VCaP (cell line): ENCODE measurements at regions not wholly inside any gene's neighbourhood (a gene's known extent, or its start where the extent isn't known, plus 50 kb on each side); places are given as distances from the start of the nearest gene placed in this dataset.
"Not testable (repeated sequence)": the region's sequence is repeated elsewhere in the genome, so short reads cannot be mapped to it uniquely, and the experiment has no call there.

ENCODE experiments used
- H3K27ac ChIP-seq: fragments of 450-650 bp; 2 replicates; pipeline ENCODE4 v1.5.1; 2017
- TF ChIP-seq, protein P1 (sequence below): fragments of 450-650 bp; conservative IDR thresholded peaks from 2 replicates; pipeline ENCODE4 v1.5.1; 2017; ENCODE audit warnings: mild to moderate bottlenecking, moderate library complexity

- H3K27ac ChIP-seq = no peak overlapping the region
- TF ChIP-seq, protein P1, sequence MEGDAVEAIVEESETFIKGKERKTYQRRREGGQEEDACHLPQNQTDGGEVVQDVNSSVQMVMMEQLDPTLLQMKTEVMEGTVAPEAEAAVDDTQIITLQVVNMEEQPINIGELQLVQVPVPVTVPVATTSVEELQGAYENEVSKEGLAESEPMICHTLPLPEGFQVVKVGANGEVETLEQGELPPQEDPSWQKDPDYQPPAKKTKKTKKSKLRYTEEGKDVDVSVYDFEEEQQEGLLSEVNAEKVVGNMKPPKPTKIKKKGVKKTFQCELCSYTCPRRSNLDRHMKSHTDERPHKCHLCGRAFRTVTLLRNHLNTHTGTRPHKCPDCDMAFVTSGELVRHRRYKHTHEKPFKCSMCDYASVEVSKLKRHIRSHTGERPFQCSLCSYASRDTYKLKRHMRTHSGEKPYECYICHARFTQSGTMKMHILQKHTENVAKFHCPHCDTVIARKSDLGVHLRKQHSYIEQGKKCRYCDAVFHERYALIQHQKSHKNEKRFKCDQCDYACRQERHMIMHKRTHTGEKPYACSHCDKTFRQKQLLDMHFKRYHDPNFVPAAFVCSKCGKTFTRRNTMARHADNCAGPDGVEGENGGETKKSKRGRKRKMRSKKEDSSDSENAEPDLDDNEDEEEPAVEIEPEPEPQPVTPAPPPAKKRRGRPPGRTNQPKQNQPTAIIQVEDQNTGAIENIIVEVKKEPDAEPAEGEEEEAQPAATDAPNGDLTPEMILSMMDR = no peak
Measured at GRCh38 chr15:38844736-38845135, 280.1 kb upstream of the RASGRP1 start.

- no peak overlapping the region for H3K27ac ChIP-seq
- TF ChIP-seq, protein P1 = no peak
Measured at GRCh38 chr15:38846346-38846745, 281.7 kb upstream of the RASGRP1 start.

DNA sequence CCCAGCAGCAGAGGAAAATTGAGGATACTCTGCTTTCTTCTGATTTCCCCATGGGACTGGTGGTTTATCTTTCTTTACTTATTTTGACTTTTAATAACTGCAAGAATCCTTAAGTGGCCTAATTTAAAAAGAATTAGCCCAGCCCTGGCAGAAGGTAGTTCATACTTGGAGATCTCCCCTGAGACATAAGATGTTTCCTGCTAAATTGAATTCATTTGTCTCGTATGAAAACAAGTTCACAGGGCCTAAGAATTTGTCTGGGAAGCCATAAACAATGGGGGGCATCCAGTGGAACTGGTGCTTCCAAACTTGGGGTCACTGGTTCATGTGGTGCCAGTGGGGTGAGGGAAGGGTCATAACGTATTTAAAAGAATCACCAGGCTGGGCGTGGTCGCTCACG, 283.1 kb upstream of the RASGRP1 start:
- no peak overlapping the region for H3K27ac ChIP-seq
- TF ChIP-seq, protein P1 = no peak

DNA sequence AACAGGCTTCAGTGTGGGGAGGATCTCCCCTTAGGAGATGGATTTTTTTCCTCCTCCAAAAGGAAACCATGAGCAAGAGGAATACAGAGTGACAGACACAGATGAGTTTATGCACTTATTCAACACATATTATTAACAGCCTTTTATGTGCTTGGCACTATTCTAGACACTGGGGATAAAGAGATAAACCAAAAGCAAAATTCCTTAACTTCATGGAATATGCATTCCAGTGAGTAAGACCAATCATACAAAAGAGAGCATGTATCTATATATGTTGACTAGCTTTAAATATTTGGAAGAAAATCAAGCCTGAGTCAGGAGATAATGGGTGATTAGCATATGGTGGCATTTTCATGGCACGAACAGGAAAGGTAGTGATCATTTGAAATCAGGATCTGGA, 284.4 kb upstream of the RASGRP1 start:
- H3K27ac ChIP-seq = no peak overlapping the region

GRCh38 chr15:38852188-38852587, 287.6 kb upstream of the RASGRP1 start:
- not testable (repeated sequence) for H3K27ac ChIP-seq

More for the DNA sequence above, 284.4 kb upstream of the RASGRP1 start:
- TF ChIP-seq, protein P1 = no peak

- no peak overlapping the region for H3K27ac ChIP-seq
- TF ChIP-seq, protein P1 = no peak; the same call in 1 of the 2 replicates
Measured at GRCh38 chr15:38853608-38854007, 289.0 kb upstream of the RASGRP1 start.

GRCh38 chr15:38854506-38854905, 289.9 kb upstream of the RASGRP1 start:
- no peak overlapping the region for H3K27ac ChIP-seq
- TF ChIP-seq, protein P1 = no peak

GRCh38 chr15:38857814-38858213, 293.2 kb upstream of the RASGRP1 start:
- TF ChIP-seq, protein P1 = no peak
- H3K27ac ChIP-seq = no peak overlapping the region
